ENCODE measurements at regions not wholly inside any gene's neighbourhood (a gene's known extent, or its start where the extent isn't known, plus 50 kb on each side); places are given as distances from the start of the nearest gene placed in this dataset.

DNA sequence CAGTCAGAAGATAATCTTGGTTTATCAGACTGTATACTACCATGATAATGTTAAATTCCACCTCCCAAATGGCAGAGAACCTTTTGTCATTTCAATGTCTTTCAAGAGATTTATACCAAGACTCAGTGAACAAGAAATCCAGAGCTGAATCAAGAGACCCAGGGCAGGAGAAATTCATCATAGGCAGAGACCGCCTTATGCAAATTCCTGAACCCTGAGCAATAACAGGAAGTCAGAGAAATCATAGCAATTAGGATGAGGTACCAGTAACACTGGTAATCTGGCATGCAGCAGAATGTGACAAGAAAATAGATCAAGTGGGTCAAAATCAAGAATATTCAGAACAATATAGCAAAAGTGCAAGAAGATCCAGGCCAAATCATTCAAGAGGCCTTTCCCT lies 412.4 kb upstream of the LRATD1 start (continued):
- TF ChIP-seq FOXS1 (CRISPR knock-in tag; IDR thresholded peaks at IDR 0.05) (no peak), POLR2AphosphoS2 (conservative IDR thresholded peaks at IDR 0.05; ENCODE audit: low read length) (no peak), POLR2A (IDR thresholded peaks at IDR 0.05; ENCODE audit: low read length) (no peak), KDM5A (IDR thresholded peaks at IDR 0.05) (no peak), RARB (CRISPR knock-in tag; IDR thresholded peaks at IDR 0.05) (no peak)

DNA sequence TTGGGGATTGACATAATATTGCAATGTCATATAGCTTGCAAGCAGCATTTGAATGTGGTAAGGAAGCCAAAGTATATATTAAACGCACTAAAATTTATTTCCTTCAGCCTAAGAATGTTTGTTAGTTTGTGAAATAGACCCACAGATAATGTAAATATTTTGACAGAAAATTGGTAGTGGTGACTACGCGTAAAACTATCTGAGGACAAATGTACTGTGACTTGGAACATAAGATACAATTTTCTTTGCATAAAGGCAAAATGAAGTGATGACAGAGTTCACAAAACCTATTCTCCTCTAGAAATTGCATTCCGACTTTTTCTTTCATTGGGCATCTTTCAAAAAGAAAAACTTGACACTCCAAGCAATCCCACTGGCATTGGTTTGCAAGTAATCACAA lies 411.1 kb upstream of the LRATD1 start:
- no peak overlapping the region for H3K4me2 ChIP-seq
- CTCF ChIA-PET: no interaction called here
- no peak overlapping the region for H3K27ac ChIP-seq
- H3K4me3 ChIP-seq: no peak overlapping the region
- DNase-seq (ENCODE audit: low read depth in 1 of 2, low spot score in 1 of 2) (no peak), ATAC-seq (no peak), FAIRE-seq (no peak)
- TF ChIP-seq, protein P1, sequence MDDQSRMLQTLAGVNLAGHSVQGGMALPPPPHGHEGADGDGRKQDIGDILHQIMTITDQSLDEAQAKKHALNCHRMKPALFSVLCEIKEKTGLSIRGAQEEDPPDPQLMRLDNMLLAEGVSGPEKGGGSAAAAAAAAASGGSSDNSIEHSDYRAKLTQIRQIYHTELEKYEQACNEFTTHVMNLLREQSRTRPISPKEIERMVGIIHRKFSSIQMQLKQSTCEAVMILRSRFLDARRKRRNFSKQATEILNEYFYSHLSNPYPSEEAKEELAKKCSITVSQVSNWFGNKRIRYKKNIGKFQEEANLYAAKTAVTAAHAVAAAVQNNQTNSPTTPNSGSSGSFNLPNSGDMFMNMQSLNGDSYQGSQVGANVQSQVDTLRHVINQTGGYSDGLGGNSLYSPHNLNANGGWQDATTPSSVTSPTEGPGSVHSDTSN (IDR thresholded peaks at IDR 0.05): no peak
- TF ChIP-seq CTCF (IDR thresholded peaks at IDR 0.05) (no peak), E2F6 (IDR thresholded peaks at IDR 0.05; ENCODE audit: borderline replicate concordance, low read depth) (no peak), CBX8 (IDR thresholded peaks at IDR 0.05) (no peak), EHF (CRISPR knock-in tag; IDR thresholded peaks at IDR 0.05) (no peak), NFE2L2 (conservative IDR thresholded peaks at IDR 0.05; ENCODE audit: low read length) (no peak)
- TF ChIP-seq, protein P2, sequence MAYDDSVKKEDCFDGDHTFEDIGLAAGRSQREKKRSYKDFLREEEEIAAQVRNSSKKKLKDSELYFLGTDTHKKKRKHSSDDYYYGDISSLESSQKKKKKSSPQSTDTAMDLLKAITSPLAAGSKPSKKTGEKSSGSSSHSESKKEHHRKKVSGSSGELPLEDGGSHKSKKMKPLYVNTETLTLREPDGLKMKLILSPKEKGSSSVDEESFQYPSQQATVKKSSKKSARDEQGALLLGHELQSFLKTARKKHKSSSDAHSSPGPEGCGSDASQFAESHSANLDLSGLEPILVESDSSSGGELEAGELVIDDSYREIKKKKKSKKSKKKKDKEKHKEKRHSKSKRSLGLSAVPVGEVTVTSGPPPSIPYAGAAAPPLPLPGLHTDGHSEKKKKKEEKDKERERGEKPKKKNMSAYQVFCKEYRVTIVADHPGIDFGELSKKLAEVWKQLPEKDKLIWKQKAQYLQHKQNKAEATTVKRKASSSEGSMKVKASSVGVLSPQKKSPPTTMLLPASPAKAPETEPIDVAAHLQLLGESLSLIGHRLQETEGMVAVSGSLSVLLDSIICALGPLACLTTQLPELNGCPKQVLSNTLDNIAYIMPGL (CRISPR knock-in tag; IDR thresholded peaks at IDR 0.05; ENCODE audit: borderline replicate concordance): no peak
- WGBS (ENCODE audit: missing lambda C conversion rate): 43% methylated on average over 4 of the region's 4 CpGs
- no peaks in the 10 kb centered on the region for H3K4me1 ChIP-seq
- POLR2A ChIA-PET: no interaction called here
- no peaks in the 10 kb centered on the region; the same call in 2 of the 3 replicates for H3K9me3 ChIP-seq

DNA sequence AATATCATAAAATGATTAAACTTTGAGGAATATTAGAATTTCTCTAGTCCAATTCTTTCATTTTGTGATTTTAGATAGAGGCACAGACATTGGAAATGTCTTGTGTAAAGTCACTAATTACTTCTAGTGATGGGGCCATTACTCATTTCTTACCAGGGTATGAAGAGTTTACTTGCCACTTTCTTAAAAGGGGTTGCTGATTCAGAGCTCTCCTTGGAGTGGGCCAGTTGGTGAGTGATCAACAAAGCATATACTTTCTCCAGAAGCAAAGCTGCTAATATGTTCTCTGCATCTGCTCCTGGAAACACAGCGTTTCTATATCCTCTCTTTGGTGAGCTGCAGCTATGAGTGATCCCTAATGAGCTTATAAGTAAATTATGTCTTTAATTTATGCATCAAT lies 408.9 kb upstream of the LRATD1 start:
- no peak for ATAC-seq
- WGBS (ENCODE audit: missing lambda C conversion rate): 0% methylated on average over 1 of the region's 1 CpG
- CTCF ChIA-PET: interaction anchor here (1.0 kb wide), 1 partner anchor 18 kb away, joined by 3 read pairs; no protein-coding TSS in a partner anchor
- H3K4me1 ChIP-seq: no peaks in the 10 kb centered on the region
- TF ChIP-seq KDM1A (IDR thresholded peaks at IDR 0.05; ENCODE audit: low read depth) (no peak), GATA3 (IDR thresholded peaks at IDR 0.05; ENCODE audit: borderline replicate concordance) (no peak), KDM5A (IDR thresholded peaks at IDR 0.05) (no peak), USF2 (IDR thresholded peaks at IDR 0.05) (no peak), CHD4 (IDR thresholded peaks at IDR 0.05; ENCODE audit: borderline replicate concordance) (no peak), FOXS1 (CRISPR knock-in tag; IDR thresholded peaks at IDR 0.05) (no peak), MAFK (IDR thresholded peaks at IDR 0.05; ENCODE audit: partially characterized antibody) (no peak), JUN (IDR thresholded peaks at IDR 0.05) (no peak), TFCP2L1 (CRISPR knock-in tag; IDR thresholded peaks at IDR 0.05) (no peak), CHD2 (IDR thresholded peaks at IDR 0.05; ENCODE audit: low read length, partially characterized antibody) (no peak), ESRRA (IDR thresholded peaks at IDR 0.05; ENCODE audit: borderline replicate concordance, low read length) (no peak), BHLHE40 (IDR thresholded peaks at IDR 0.05; ENCODE audit: low read depth, low read length) (no peak), POLR2A (IDR thresholded peaks at IDR 0.05; ENCODE audit: low read length) (no peak), RAD21 (conservative IDR thresholded peaks at IDR 0.05 in 1 of 2, IDR thresholded peaks at IDR 0.05 in 1 of 2) (no peak), TP53 (CRISPR knock-in tag; IDR thresholded peaks at IDR 0.05) (no peak)
- TF ChIP-seq, protein P3, sequence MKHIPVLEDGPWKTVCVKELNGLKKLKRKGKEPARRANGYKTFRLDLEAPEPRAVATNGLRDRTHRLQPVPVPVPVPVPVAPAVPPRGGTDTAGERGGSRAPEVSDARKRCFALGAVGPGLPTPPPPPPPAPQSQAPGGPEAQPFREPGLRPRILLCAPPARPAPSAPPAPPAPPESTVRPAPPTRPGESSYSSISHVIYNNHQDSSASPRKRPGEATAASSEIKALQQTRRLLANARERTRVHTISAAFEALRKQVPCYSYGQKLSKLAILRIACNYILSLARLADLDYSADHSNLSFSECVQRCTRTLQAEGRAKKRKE (CRISPR knock-in tag; IDR thresholded peaks at IDR 0.05; ENCODE audit: low read depth): no peak
- TF ChIP-seq, protein P2 (CRISPR knock-in tag; IDR thresholded peaks at IDR 0.05; ENCODE audit: borderline replicate concordance): no peak
- no peak for FAIRE-seq
- POLR2A ChIA-PET: no interaction called here
- no peak for DNase-seq (ENCODE audit: low read depth in 1 of 2, low spot score in 1 of 2)
- H3K27ac ChIP-seq: no peak overlapping the region
- no peak overlapping the region for H3K4me2 ChIP-seq
- H3K9me3 ChIP-seq: no peaks in the 10 kb centered on the region
- H3K4me3 ChIP-seq: no peak overlapping the region

Data from A549 (cell line).